Naive B cell (primary cell): ENCODE measurements at regions not wholly inside any gene's neighbourhood (a gene's known extent, or its start where the extent isn't known, plus 50 kb on each side); places are given as distances from the start of the nearest gene placed in this dataset.

Experiments used
- ATAC-seq, 2 donors: fragments of 150-1000 bp; cut with Tn5 transposase; 2 replicates each; pipeline ENCODE4 v1.10.0; 2021; ENCODE audit warnings: low read depth in 2 of 2, mild to moderate bottlenecking in 2 of 2, moderate library complexity in 2 of 2
- DNase-seq: peaks from one replicate; pipeline ENCODE4 v3.0.0; 2022
- H3K27ac Mint-ChIP-seq, 6 donors: one replicate each; pipeline ENCODE4 v1.8.0; 2020 to 2022; ENCODE audit warnings: mild to moderate bottlenecking in 6 of 6, mixed read lengths in 6 of 6, moderate library complexity in 5 of 6, inconsistent platforms in 2 of 6
- H3K27me3 Mint-ChIP-seq, 3 donors: one replicate each; pipeline ENCODE4 v1.8.0; 2021 to 2022; ENCODE audit warnings: mixed read lengths in 3 of 3, mild to moderate bottlenecking in 1 of 3
- H3K36me3 Mint-ChIP-seq, 2 donors: one replicate each; pipeline ENCODE4 v1.8.0; 2020 to 2022; ENCODE audit warnings: mixed read lengths in 2 of 2, inconsistent platforms in 1 of 2, mild to moderate bottlenecking in 1 of 2
- H3K4me1 Mint-ChIP-seq, 3 donors: one replicate each; pipeline ENCODE4 v1.8.0; 2020 to 2022; ENCODE audit warnings: mixed read lengths in 3 of 3, inconsistent platforms in 1 of 3, mild to moderate bottlenecking in 1 of 3, moderate library complexity in 1 of 3
- H3K4me3 Mint-ChIP-seq, 8 donors: one replicate each; pipeline ENCODE4 v1.8.0; 2020 to 2022; ENCODE audit warnings: mild to moderate bottlenecking in 8 of 8, mixed read lengths in 8 of 8, moderate library complexity in 8 of 8, inconsistent platforms in 2 of 8
- H3K9me3 Mint-ChIP-seq, 7 donors: one replicate each; pipeline ENCODE4 v1.8.0; 2020 to 2022; ENCODE audit warnings: mixed read lengths in 7 of 7, mild to moderate bottlenecking in 5 of 7, inconsistent platforms in 2 of 7, moderate library complexity in 1 of 7

DNA sequence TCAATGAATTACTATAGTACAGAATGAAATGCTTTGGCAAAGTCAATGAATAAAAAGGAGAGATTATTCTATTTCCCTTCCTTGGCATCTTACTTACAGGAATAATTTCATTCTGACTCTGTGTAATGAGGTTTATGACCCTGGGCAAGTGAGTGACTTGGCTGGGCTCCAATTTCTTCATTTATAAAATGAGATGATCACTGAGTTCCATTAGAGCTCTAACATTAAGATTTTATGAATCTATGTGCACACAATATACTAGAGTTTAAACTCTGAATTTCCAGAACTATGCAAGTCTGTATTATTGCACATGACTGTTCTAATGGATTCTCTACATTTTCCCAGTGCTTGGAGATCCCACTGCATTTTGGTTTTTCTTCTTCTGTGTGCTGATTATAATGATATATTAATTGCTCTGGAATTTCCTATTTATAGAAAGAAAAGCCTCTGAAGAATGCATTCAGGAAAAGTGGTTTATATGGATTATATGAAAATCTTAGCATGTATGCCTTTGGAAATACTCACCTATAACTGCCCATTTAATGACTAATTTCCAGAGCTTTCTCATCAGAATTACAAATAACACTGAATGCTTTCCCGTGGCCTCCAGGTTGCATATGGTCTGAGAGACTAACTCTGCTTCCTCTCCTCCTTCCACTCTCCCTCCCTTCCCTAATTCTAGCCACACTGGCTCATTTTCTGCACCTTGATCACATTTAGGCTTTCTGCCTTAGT lies 97.4 kb upstream of the CHRM3 start:
- Mint-ChIP-seq H3K4me1 (no peaks in the 10 kb centered on the region), H3K4me3 (no peak overlapping the region), H3K27me3 (no peaks in the 10 kb centered on the region), H3K9me3 (peaks cover 0 to 4% (median 0%) of the 10 kb centered on the region in 7 donors), H3K36me3 (no peaks in the 10 kb centered on the region), H3K27ac (peak overlapping the region in 1 of 6 donors; percentile 4)
- DNase-seq (no peak), ATAC-seq (no peak)

DNA sequence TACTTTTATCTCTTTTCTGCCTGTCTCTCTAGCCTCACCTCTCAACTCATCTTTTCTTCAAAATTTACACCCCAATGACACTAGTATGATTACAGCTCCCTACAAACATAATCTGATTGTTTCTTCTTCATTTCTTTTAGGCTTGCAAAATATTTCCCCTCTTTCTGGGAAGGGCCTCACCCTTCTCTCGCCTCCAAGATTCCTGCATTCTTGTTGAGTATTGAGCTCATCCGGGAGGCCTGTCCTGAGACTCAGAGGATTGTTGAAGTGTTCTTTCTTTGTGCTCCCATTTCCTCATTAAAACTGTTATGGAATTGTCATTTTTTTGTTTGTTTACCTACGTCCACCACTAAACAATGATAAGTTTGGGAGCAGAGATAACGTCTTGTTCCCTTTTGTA lies 99.1 kb upstream of the CHRM3 start:
- DNase-seq (no peak), ATAC-seq (no peak)
- H3K4me3 Mint-ChIP-seq = no peak overlapping the region
- peaks cover 0 to 4% (median 0%) of the 10 kb centered on the region in 7 donors for H3K9me3 Mint-ChIP-seq
- H3K4me1 Mint-ChIP-seq = no peaks in the 10 kb centered on the region
- H3K27ac Mint-ChIP-seq = no peak overlapping the region
- H3K27me3 Mint-ChIP-seq = no peaks in the 10 kb centered on the region
- no peaks in the 10 kb centered on the region for H3K36me3 Mint-ChIP-seq

DNA sequence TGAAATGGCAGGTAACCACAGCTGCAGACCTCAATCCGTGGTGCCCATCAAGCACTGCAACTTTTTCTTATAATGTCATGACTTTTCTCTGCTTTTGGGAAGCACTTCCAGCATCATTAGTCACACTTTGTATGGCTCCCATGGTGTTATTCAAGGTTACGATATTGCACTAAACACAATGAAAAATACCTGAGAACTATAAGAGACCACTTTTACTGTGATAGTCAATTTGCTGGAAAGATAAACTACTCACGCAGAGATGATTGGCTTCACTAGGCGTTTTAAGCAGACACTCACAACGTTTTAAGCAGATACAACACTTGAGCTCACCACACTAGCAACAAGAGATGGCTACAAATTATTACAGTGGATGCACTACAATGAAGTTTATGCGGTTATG lies 103.2 kb upstream of the CHRM3 start:
- no peaks in the 10 kb centered on the region for H3K36me3 Mint-ChIP-seq
- no peaks in the 10 kb centered on the region for H3K27me3 Mint-ChIP-seq
- H3K4me1 Mint-ChIP-seq = no peaks in the 10 kb centered on the region
- H3K9me3 Mint-ChIP-seq = peaks cover 0 to 9% (median 0%) of the 10 kb centered on the region in 7 donors
- no peak for ATAC-seq
- H3K27ac Mint-ChIP-seq = no peak overlapping the region
- DNase-seq = no peak
- no peak overlapping the region for H3K4me3 Mint-ChIP-seq

DNA sequence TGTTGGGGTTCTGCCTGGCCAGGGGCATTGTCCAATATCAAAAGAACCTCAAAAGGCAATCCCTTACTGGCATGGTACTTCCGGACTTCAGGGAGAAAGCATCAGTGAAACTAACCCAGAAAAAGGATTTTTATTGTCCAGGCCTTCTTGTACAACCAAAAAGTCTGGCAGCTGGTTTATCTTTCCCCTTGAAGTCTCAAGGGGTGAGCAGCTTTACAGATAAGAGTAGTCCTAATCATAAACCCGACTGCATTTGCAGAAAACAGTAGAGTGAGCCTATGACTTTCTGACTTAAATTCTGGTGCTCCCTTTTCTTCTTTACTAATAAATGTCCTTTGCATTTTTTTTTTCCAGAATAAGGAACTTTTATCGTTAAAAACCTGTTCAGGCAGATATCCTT lies 104.0 kb upstream of the CHRM3 start:
- H3K36me3 Mint-ChIP-seq = no peaks in the 10 kb centered on the region
- ATAC-seq (no peak), DNase-seq (no peak)
- H3K4me3 Mint-ChIP-seq = no peak overlapping the region
- H3K9me3 Mint-ChIP-seq = peaks cover 0 to 9% (median 0%) of the 10 kb centered on the region in 7 donors
- no peak overlapping the region for H3K27ac Mint-ChIP-seq
- H3K27me3 Mint-ChIP-seq = no peaks in the 10 kb centered on the region
- no peaks in the 10 kb centered on the region for H3K4me1 Mint-ChIP-seq

DNA sequence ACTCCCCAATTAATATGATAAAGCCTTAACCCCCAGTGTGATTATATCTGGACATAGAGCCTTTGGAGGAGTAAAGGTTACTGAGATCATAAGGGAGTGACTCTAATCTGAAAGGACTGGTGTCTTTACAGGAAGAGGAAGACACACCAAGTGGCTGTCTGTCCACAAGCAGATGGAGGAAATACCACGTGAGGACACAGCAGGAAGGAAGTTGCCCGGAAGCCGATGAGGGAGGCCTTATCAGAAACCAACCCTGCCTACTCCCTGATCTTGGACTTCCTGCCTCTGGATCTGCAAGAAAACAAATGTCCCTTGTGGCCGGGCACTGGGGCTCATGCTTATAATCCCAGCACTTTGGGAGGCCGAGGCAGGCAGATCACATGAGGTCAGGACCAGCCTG lies 110.3 kb upstream of the CHRM3 start:
- Mint-ChIP-seq H3K36me3 (no peaks in the 10 kb centered on the region), H3K9me3 (peaks cover 0 to 6% (median 0%) of the 10 kb centered on the region in 7 donors), H3K27me3 (no peaks in the 10 kb centered on the region), H3K4me3 (no peak overlapping the region), H3K4me1 (no peaks in the 10 kb centered on the region), H3K27ac (no peak overlapping the region)
- ATAC-seq = no peak
- no peak for DNase-seq

DNA sequence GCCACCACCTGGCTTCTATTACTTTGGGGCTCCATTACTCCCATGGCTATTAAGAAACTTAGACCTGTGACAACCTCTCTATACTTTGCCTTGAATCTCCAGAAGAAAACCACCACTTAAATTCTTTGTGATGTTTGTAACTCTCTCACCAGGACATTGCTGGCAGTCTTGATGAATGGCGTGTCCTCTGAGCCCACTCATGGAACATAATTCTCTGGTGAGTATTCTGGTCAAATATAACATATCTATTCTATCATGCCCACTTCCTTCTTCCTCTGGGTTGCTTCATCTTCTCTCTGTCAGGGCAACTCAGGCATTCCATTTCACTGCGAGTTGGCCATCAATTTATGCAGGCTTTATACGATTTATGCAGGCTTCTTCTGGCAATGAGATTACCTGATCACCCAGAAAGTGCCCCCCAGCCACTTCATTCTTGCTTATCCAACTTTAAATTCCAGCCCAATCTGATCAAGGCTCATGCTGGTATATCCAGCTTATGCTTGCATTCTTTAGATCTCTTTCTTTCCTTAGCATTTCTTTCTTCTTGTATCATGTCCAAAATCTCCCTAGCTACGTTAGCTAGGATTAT lies 112.0 kb upstream of the CHRM3 start:
- ATAC-seq (no peak), DNase-seq (no peak)
- no peaks in the 10 kb centered on the region for H3K36me3 Mint-ChIP-seq
- no peaks in the 10 kb centered on the region for H3K4me1 Mint-ChIP-seq
- H3K9me3 Mint-ChIP-seq = peaks cover 0 to 7% (median 0%) of the 10 kb centered on the region in 7 donors
- H3K27ac Mint-ChIP-seq = no peak overlapping the region
- no peak overlapping the region for H3K4me3 Mint-ChIP-seq
- no peaks in the 10 kb centered on the region for H3K27me3 Mint-ChIP-seq

DNA sequence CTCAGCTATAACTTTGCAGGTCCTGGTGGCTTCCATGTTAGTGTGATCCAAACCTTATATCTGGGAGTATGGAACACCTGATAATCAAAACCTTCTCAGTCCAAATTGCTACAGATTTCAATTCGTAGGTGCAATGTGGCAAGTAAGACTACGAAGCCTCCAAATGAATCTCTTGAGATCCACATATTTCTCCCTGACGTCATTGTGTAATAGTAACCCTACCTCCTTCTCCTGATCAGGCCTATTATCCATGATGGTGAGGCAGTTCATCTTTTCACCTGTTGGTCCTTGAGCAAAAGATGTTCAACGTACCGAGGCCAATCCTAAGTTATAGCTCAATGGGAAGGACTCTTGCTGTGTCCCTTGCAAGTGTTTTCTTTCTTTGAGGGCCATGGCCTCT lies 115.9 kb upstream of the CHRM3 start:
- ATAC-seq (no peak), DNase-seq (no peak)
- Mint-ChIP-seq H3K36me3 (no peaks in the 10 kb centered on the region), H3K27ac (no peak overlapping the region), H3K9me3 (peaks cover 0 to 7% (median 0%) of the 10 kb centered on the region in 7 donors), H3K4me1 (no peaks in the 10 kb centered on the region), H3K4me3 (no peak overlapping the region), H3K27me3 (no peaks in the 10 kb centered on the region)

DNA sequence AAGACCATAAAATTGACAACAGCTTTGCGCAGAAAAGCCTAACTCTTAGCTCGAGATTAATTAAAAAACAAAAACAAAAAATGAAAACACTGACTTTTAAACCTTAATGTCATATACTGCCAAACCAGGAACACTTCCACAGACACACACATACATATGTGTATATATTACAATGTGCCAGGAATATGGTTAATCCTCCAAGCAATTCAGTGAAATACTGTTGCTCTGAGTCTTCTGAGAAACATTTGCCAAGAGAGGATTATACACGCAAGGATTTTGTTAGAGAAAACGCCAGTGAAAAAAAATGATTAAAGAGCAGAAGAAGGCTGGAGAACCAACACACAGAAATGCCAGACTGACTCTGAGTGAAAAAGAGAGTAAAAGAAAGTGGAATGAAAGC lies 116.7 kb upstream of the CHRM3 start:
- H3K27me3 Mint-ChIP-seq = no peaks in the 10 kb centered on the region
- ATAC-seq (no peak), DNase-seq (no peak)
- no peaks in the 10 kb centered on the region for H3K36me3 Mint-ChIP-seq
- H3K9me3 Mint-ChIP-seq = peaks cover 0 to 7% (median 0%) of the 10 kb centered on the region in 7 donors
- H3K27ac Mint-ChIP-seq = no peak overlapping the region
- no peak overlapping the region for H3K4me3 Mint-ChIP-seq
- no peaks in the 10 kb centered on the region for H3K4me1 Mint-ChIP-seq

DNA sequence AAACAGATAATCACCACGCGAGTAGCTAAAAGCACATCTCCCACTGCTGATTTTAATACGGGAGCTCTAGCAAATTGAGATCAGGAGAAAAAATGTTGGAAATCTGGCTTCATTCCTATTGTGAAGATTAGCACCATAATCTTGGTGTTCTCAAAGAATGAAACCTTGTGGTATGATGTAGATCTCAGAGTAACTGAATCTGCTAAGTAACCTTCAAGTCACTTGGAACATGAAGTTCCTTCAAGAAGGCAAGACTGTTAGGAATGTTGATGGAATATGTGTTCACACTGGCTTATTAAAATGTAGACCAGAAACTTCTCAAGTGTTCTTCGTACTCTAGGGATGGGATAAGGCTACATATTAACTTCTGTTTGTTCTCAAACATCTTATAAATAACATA lies 117.4 kb upstream of the CHRM3 start:
- H3K4me3 Mint-ChIP-seq = no peak overlapping the region

DNA sequence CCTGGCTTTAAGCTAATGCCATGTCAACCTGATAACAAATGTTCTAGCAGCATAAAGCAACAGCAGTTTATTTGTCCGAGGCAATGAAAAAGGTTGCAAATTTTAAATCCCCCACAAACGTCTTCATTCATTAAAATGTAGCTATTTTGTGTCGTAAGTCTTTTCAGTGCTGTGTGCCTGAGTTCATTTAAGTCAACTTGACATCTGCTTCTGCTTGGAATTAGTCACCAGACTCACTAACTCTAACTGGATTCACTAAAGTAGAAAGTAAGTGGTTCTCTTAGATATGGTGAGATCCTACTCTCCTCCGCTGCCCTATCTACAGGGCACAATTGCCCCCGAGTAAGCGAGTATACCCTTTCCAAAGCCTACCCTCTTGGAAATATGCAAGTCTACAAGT lies 118.4 kb upstream of the CHRM3 start:
- DNase-seq (no peak), ATAC-seq (no peak)
- Mint-ChIP-seq H3K36me3 (no peaks in the 10 kb centered on the region), H3K4me1 (no peaks in the 10 kb centered on the region), H3K9me3 (peaks cover 0 to 7% (median 0%) of the 10 kb centered on the region in 7 donors), H3K4me3 (no peak overlapping the region), H3K27me3 (no peaks in the 10 kb centered on the region), H3K27ac (no peak overlapping the region)

More for the DNA sequence above, 117.4 kb upstream of the CHRM3 start:
- no peak for ATAC-seq
- Mint-ChIP-seq H3K27ac (no peak overlapping the region), H3K4me1 (no peaks in the 10 kb centered on the region), H3K27me3 (no peaks in the 10 kb centered on the region), H3K36me3 (no peaks in the 10 kb centered on the region), H3K9me3 (peaks cover 0 to 7% (median 0%) of the 10 kb centered on the region in 7 donors)
- DNase-seq = no peak

DNA sequence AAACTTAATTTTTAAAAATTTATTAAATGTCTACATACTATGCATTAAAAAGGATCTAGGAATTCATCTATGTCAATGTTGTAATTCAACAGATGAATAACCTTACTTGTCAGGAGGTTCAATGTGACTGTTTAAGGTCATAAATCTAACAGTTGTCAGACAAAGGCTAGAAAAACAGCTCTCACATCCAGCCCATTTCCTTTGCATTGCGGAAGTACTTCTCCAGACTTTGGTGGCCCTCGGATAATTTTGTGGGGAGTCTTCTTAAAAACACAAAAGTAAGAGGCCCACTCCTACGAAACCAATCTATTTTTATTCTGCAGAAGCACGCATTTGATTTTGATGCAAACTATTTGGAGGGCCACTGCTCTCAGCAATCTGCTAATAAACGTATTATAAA lies 122.6 kb upstream of the CHRM3 start:
- no peak for ATAC-seq
- no peaks in the 10 kb centered on the region for H3K4me1 Mint-ChIP-seq
- no peak overlapping the region for H3K27ac Mint-ChIP-seq
- no peak for DNase-seq
- no peaks in the 10 kb centered on the region for H3K27me3 Mint-ChIP-seq
- H3K4me3 Mint-ChIP-seq = no peak overlapping the region
- H3K9me3 Mint-ChIP-seq = peaks cover 0 to 5% (median 0%) of the 10 kb centered on the region in 7 donors
- H3K36me3 Mint-ChIP-seq = no peaks in the 10 kb centered on the region

DNA sequence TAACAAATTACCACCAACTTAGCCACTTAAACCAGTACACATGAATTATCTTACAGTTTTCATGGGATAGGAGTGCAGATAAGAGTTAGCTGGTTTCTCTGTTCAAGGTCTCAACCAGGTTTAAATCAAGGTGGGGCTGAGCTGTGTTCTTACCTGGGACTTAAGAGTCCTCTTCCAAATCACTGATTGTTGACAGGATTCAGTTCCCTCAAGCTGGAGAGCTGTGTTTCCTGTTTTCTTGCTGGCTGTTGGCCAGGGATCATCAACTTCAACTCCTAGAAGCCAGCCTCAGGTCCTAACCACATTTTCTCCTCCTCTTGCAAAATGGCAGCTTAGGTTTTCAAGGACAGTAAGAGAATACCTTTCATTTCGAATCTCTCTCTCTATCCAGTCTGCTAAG lies 123.8 kb upstream of the CHRM3 start:
- H3K4me3 Mint-ChIP-seq = no peak overlapping the region
- H3K36me3 Mint-ChIP-seq = no peaks in the 10 kb centered on the region
- no peak overlapping the region for H3K27ac Mint-ChIP-seq
- no peak for DNase-seq
- no peak for ATAC-seq
- no peaks in the 10 kb centered on the region for H3K27me3 Mint-ChIP-seq
- H3K4me1 Mint-ChIP-seq = no peaks in the 10 kb centered on the region
- peaks cover 0 to 7% (median 0%) of the 10 kb centered on the region in 7 donors for H3K9me3 Mint-ChIP-seq

DNA sequence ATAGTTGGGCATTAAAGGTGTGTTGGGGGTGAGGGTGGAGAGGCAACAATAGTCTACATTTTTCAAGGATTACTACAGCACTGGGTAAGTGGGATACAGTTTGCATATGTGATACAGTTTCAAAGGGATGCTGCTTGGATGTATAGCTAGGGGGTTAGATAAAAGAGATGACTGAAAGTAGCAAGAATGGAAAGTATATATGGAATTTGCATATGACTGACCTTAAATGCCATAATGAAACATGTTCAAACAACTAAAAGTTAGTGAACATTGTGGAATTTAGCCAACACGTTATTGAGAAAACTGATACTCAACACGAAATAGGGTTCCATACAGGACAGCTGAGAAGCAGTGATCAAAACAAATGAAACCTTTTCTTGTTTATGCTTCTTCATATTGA lies 124.8 kb upstream of the CHRM3 start:
- H3K9me3 Mint-ChIP-seq = peaks cover 0 to 10% (median 0%) of the 10 kb centered on the region in 7 donors
- no peaks in the 10 kb centered on the region for H3K27me3 Mint-ChIP-seq
- DNase-seq (no peak), ATAC-seq (no peak)
- H3K27ac Mint-ChIP-seq = no peak overlapping the region
- H3K4me3 Mint-ChIP-seq = no peak overlapping the region
- H3K4me1 Mint-ChIP-seq = no peaks in the 10 kb centered on the region
- H3K36me3 Mint-ChIP-seq = no peaks in the 10 kb centered on the region

DNA sequence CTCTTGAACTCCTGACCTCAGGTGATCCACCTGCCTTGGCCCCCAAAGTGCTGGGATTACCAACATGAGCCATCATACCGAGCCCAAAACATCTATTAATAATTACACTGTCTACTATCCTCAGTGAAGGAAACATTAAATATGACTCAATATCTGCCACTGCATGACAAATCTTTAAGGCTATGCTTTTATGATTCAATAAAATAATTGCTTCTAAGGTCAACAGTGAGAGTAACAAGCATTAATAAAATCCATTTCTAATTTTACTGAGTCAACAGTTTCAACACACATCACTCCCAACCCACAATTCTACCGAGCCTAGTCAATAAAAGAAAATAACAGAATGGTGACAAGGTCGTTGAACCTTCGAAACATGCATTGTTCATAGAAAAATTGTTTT lies 125.5 kb upstream of the CHRM3 start:
- ATAC-seq (no peak), DNase-seq (no peak)
- Mint-ChIP-seq H3K27ac (no peak overlapping the region), H3K4me1 (no peaks in the 10 kb centered on the region), H3K4me3 (no peak overlapping the region), H3K9me3 (peaks cover 0 to 10% (median 3%) of the 10 kb centered on the region in 7 donors), H3K36me3 (no peaks in the 10 kb centered on the region), H3K27me3 (no peaks in the 10 kb centered on the region)
